ENCODE measurements at regions not wholly inside any gene's neighbourhood (a gene's known extent, or its start where the extent isn't known, plus 50 kb on each side); places are given as distances from the start of the nearest gene placed in this dataset.

- peaks cover 0 to 9% of the 10 kb centered on the region in 2 experiments; a peak in 1 of 4 replicates for H3K4me1 ChIP-seq (ENCODE audit: control insufficient read depth in 1 of 2, insufficient read depth in 2 of 2, low read depth in 1 of 2, low read length in 1 of 2)
- no peak overlapping the region for H3K4me2 ChIP-seq
- H3K27ac ChIP-seq (ENCODE audit: low read depth in 2 of 2, low read length in 1 of 2) = no peak overlapping the region
- no peaks in the 10 kb centered on the region for H3K9me2 ChIP-seq
- no peaks in the 10 kb centered on the region for H3K36me3 ChIP-seq (replicated peaks in 1 of 2; ENCODE audit: control insufficient read depth in 1 of 2, insufficient read depth in 2 of 2, low read length in 1 of 2)
- TF ChIP-seq USF1 (IDR thresholded peaks at IDR 0.05; ENCODE audit: borderline replicate concordance, low read depth) (no peak), EZH2phosphoT487 (IDR thresholded peaks at IDR 0.05; ENCODE audit: borderline replicate concordance, low read depth) (no peak), RXRA (IDR thresholded peaks at IDR 0.05; ENCODE audit: borderline replicate concordance, low read depth) (no peak), POLR2AphosphoS5 (IDR thresholded peaks at IDR 0.05; ENCODE audit: low read depth, low read length) (no peak), GABPA (IDR thresholded peaks at IDR 0.05; ENCODE audit: low read depth) (no peak), YY1 (IDR thresholded peaks at IDR 0.05; ENCODE audit: low read depth) (no peak), FOXM1 (IDR thresholded peaks at IDR 0.05; ENCODE audit: low read depth) (no peak), RCOR1 (IDR thresholded peaks at IDR 0.05; ENCODE audit: low read length) (no peak), MAX (IDR thresholded peaks at IDR 0.05; ENCODE audit: low read depth) (no peak), FOXJ3 (CRISPR knock-in tag; IDR thresholded peaks at IDR 0.05) (no peak)
- TF ChIP-seq, protein P1, sequence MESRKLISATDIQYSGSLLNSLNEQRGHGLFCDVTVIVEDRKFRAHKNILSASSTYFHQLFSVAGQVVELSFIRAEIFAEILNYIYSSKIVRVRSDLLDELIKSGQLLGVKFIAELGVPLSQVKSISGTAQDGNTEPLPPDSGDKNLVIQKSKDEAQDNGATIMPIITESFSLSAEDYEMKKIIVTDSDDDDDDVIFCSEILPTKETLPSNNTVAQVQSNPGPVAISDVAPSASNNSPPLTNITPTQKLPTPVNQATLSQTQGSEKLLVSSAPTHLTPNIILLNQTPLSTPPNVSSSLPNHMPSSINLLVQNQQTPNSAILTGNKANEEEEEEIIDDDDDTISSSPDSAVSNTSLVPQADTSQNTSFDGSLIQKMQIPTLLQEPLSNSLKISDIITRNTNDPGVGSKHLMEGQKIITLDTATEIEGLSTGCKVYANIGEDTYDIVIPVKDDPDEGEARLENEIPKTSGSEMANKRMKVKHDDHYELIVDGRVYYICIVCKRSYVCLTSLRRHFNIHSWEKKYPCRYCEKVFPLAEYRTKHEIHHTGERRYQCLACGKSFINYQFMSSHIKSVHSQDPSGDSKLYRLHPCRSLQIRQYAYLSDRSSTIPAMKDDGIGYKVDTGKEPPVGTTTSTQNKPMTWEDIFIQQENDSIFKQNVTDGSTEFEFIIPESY (IDR thresholded peaks at IDR 0.05; ENCODE audit: borderline replicate concordance, low read depth) = no peak
- no peak overlapping the region for H3K9ac ChIP-seq
- no peaks in the 10 kb centered on the region for H3F3A ChIP-seq (replicated peaks; ENCODE audit: insufficient read depth)
- no peaks in the 10 kb centered on the region for H4K20me1 ChIP-seq (ENCODE audit: insufficient read depth)
- DNase-seq = no peak
- no peaks in the 10 kb centered on the region for H3K79me2 ChIP-seq (ENCODE audit: insufficient read depth)
- CTCF ChIA-PET = no interaction called here
- H3K4me3 ChIP-seq (ENCODE audit: low read depth in 2 of 2, low read length in 1 of 2) = no peak overlapping the region
- POLR2A ChIA-PET = no interaction called here
- no peaks in the 10 kb centered on the region for H3K27me3 ChIP-seq (ENCODE audit: insufficient read depth)
- no peaks in the 10 kb centered on the region for H3K9me3 ChIP-seq
- 88% methylated on average over 6 of the region's 6 CpGs for WGBS (ENCODE audit: low lambda C conversion rate)
- no peak overlapping the region for H2AFZ ChIP-seq (ENCODE audit: low read depth)
These were observed 350.5 kb downstream of the CDC5L start for GRCh38 chr6:44737829-44738528.

GRCh38 chr6:44738601-44739146, 351.2 kb downstream of the CDC5L start:
- H3K9ac ChIP-seq = no peak overlapping the region
- H3K4me2 ChIP-seq = no peak overlapping the region
- no peaks in the 10 kb centered on the region for H3F3A ChIP-seq (replicated peaks; ENCODE audit: insufficient read depth)
- no peak overlapping the region for H3K4me3 ChIP-seq (ENCODE audit: low read depth in 2 of 2, low read length in 1 of 2)
- CTCF ChIA-PET = no interaction called here
- no peaks in the 10 kb centered on the region for H3K79me2 ChIP-seq (ENCODE audit: insufficient read depth)
- POLR2A ChIA-PET = no interaction called here
- TF ChIP-seq EZH2phosphoT487 (IDR thresholded peaks at IDR 0.05; ENCODE audit: borderline replicate concordance, low read depth) (no peak), YY1 (IDR thresholded peaks at IDR 0.05; ENCODE audit: low read depth) (no peak), ELF1 (IDR thresholded peaks at IDR 0.05) (no peak), NRF1 (IDR thresholded peaks at IDR 0.05; ENCODE audit: low read depth, low read length) (no peak), RXRA (IDR thresholded peaks at IDR 0.05; ENCODE audit: borderline replicate concordance, low read depth) (no peak), FOXM1 (IDR thresholded peaks at IDR 0.05; ENCODE audit: low read depth) (no peak), SIN3A (IDR thresholded peaks at IDR 0.05; ENCODE audit: borderline replicate concordance, low read depth, low read length) (no peak), POLR2AphosphoS5 (IDR thresholded peaks at IDR 0.05; ENCODE audit: low read depth, low read length) (no peak), GATA2 (CRISPR knock-in tag; IDR thresholded peaks at IDR 0.05) (no peak), MAX (IDR thresholded peaks at IDR 0.05; ENCODE audit: low read depth) (no peak), RFX5 (IDR thresholded peaks at IDR 0.05; ENCODE audit: low read length) (no peak), MXI1 (IDR thresholded peaks at IDR 0.05; ENCODE audit: low read depth, low read length) (no peak), EP300 (IDR thresholded peaks at IDR 0.05; ENCODE audit: borderline replicate concordance in 1 of 2, low read depth in 1 of 2, low read length in 1 of 2) (no peak), FOXJ3 (CRISPR knock-in tag; IDR thresholded peaks at IDR 0.05) (no peak)
- TF ChIP-seq, protein P1 (IDR thresholded peaks at IDR 0.05; ENCODE audit: borderline replicate concordance, low read depth) = no peak
- H3K36me3 ChIP-seq (replicated peaks in 1 of 2; ENCODE audit: control insufficient read depth in 1 of 2, insufficient read depth in 2 of 2, low read length in 1 of 2) = no peaks in the 10 kb centered on the region
- no peak overlapping the region; the same call in 1 of the 2 replicates for H2AFZ ChIP-seq (ENCODE audit: low read depth)
- DNase-seq = no peak
- no peaks in the 10 kb centered on the region for H3K27me3 ChIP-seq (ENCODE audit: insufficient read depth)
- H3K27ac ChIP-seq (ENCODE audit: low read depth in 2 of 2, low read length in 1 of 2) = no peak overlapping the region
- peaks cover 0 to 9% of the 10 kb centered on the region in 2 experiments; a peak in 1 of 4 replicates for H3K4me1 ChIP-seq (ENCODE audit: control insufficient read depth in 1 of 2, insufficient read depth in 2 of 2, low read depth in 1 of 2, low read length in 1 of 2)
- no peaks in the 10 kb centered on the region for H4K20me1 ChIP-seq (ENCODE audit: insufficient read depth)
- no peaks in the 10 kb centered on the region for H3K9me3 ChIP-seq
- 87% methylated on average over 8 of the region's 8 CpGs for WGBS (ENCODE audit: low lambda C conversion rate)
- no peaks in the 10 kb centered on the region for H3K9me2 ChIP-seq

Measured in SK-N-SH (cell line).